HCT116 (cell line): ENCODE measurements at regions not wholly inside any gene's neighbourhood (a gene's known extent, or its start where the extent isn't known, plus 50 kb on each side); places are given as distances from the start of the nearest gene placed in this dataset.

Source experiments
- CEBPB ChIP-seq: IDR thresholded peaks from 2 replicates; pipeline ENCODE4 v1.6.1; 2012; ENCODE audit warnings: low read depth
- CTCF ChIP-seq, 3 experiments: fragments of 200-600 bp in 1 of 3; sonication (generic) in 1 of 3; IDR thresholded peaks in 2 of 3; conservative IDR thresholded peaks in 1 of 3; 2 replicates each; pipeline ENCODE4 v1.5.1; 2012 to 2017; ENCODE audit warnings: low read depth in 2 of 3, low read length in 2 of 3, antibody characterized with exemption in 1 of 3, borderline replicate concordance in 1 of 3, control low read depth in 1 of 3, mild to moderate bottlenecking in 1 of 3, mixed read lengths in 1 of 3, mixed run types in 1 of 3, moderate library complexity in 1 of 3; ENCODE audit not compliant: insufficient read depth in 1 of 3
- ELF1 ChIP-seq: IDR thresholded peaks from 2 replicates; pipeline ENCODE4 v1.6.1; 2012; ENCODE audit warnings: low read depth, borderline replicate concordance
- EZH2 ChIP-seq: fragments of 200-600 bp; sonication (generic); IDR thresholded peaks from 2 replicates; pipeline ENCODE4 v1.6.1; 2017; ENCODE audit warnings: antibody characterized with exemption, mixed run types
- EZH2phosphoT487 ChIP-seq: fragments of 200-600 bp; IDR thresholded peaks from 2 replicates; pipeline ENCODE4 v1.6.1; 2018; ENCODE audit warnings: antibody characterized with exemption, borderline replicate concordance
- FOSL1 ChIP-seq: IDR thresholded peaks from 2 replicates; pipeline ENCODE4 v1.6.1; 2012; ENCODE audit warnings: low read depth
- POLR2A ChIP-seq: IDR thresholded peaks from 2 replicates; pipeline ENCODE4 v1.7.0; 2011; ENCODE audit warnings: borderline replicate concordance; ENCODE audit not compliant: insufficient read depth, insufficient read length; ENCODE audit errors: extremely low read depth
- POLR2AphosphoS5 ChIP-seq: IDR thresholded peaks from 2 replicates; pipeline ENCODE4 v1.6.1; 2011; ENCODE audit warnings: mild to moderate bottlenecking, low read depth, low read length, moderate library complexity
- RAD21 ChIP-seq: IDR thresholded peaks from 2 replicates; pipeline ENCODE4 v1.6.1; 2012; ENCODE audit warnings: low read depth, mild to moderate bottlenecking
- TCF7L2 ChIP-seq: IDR thresholded peaks from 2 replicates; pipeline ENCODE4 v1.7.0; 2011; ENCODE audit warnings: borderline replicate concordance, inconsistent platforms; ENCODE audit not compliant: insufficient read depth, insufficient read length; ENCODE audit errors: extremely low read depth
- YY1 ChIP-seq: IDR thresholded peaks from 2 replicates; pipeline ENCODE4 v1.6.1; 2011; ENCODE audit warnings: low read length, low read depth, moderate library complexity, mild to moderate bottlenecking; ENCODE audit not compliant: insufficient replicate concordance; ENCODE audit errors: extremely low read depth
- ZNF274 ChIP-seq: fragments of 200-500 bp; sonication (Bioruptor generic); IDR thresholded peaks from 2 replicates; pipeline ENCODE4 v1.6.1; 2014; ENCODE audit warnings: mild to moderate bottlenecking, low read depth, low read length, inconsistent platforms

- no peak for TF ChIP-seq ELF1
- TF ChIP-seq CTCF (IDR thresholded peaks at IDR 0.05 in 2 of 3, conservative IDR thresholded peaks at IDR 0.05 in 1 of 3; ENCODE audit: borderline replicate concordance in 1 of 3, insufficient read depth in 1 of 3, low read depth in 2 of 3, low read length in 2 of 3), result no peak
- TF ChIP-seq POLR2AphosphoS5, result no peak
- TF ChIP-seq ZNF274, result no peak
- no peak for TF ChIP-seq EZH2
- TF ChIP-seq EZH2phosphoT487, result no peak
- no peak for TF ChIP-seq FOSL1
- no peak for TF ChIP-seq CEBPB
- TF ChIP-seq POLR2A, result no peak
- no peak for TF ChIP-seq YY1
- no peak for TF ChIP-seq RAD21
- no peak for TF ChIP-seq TCF7L2
These were observed 202.0 kb upstream of the SNX7 start for GRCh38 chr1:98459486-98459870.
